ENCODE measurements at regions not wholly inside any gene's neighbourhood (a gene's known extent, or its start where the extent isn't known, plus 50 kb on each side); places are given as distances from the start of the nearest gene placed in this dataset.
"Not testable (repeated sequence)": the region's sequence is repeated elsewhere in the genome, so short reads cannot be mapped to it uniquely, and the experiment has no call there.

- DNase-seq, result peak in 1 of 2 experiments; percentile 9
- Histone ChIP-seq H3K27ac (no peak overlapping the region), H3K4me3 (no peak overlapping the region), H4K20me1 (ENCODE audit: insufficient read depth) (no peaks in the 10 kb centered on the region), H3F3A (ENCODE audit: insufficient read depth, low read depth) (no peaks in the 10 kb centered on the region), H3K9me3 (ENCODE audit: insufficient read depth, low read depth) (no peaks in the 10 kb centered on the region), H3K4me2 (no peak overlapping the region), H3K36me3 (ENCODE audit: low read depth) (no peaks in the 10 kb centered on the region), H2AFZ (no peak overlapping the region), H3K27me3 (ENCODE audit: insufficient read depth, low read depth) (no peaks in the 10 kb centered on the region), H3K4me1 (replicated peaks; ENCODE audit: insufficient read depth) (no peaks in the 10 kb centered on the region), H3K79me2 (ENCODE audit: low read depth) (no peaks in the 10 kb centered on the region), H3K9me2 (ENCODE audit: insufficient read depth) (no peaks in the 10 kb centered on the region)
- BruUV-seq (replicated peaks), result no TSS peak
- POLR2A ChIA-PET (ENCODE audit: unreplicated experiment), result no interaction called here
- TF ChIP-seq CTCF (conservative IDR thresholded peaks at IDR 0.05), result no peak
- no peak for TF ChIP-seq EZH2 (IDR thresholded peaks at IDR 0.05; ENCODE audit: low read depth)
- CTCF ChIA-PET, result no interaction called here
- intact Hi-C loops (cut with micrococcal nuclease; ENCODE audit: unreplicated experiment), result no loop called here
Observed at GRCh38 chr6:78781001-78781400, 86.3 kb upstream of the IRAK1BP1 start.

GRCh38 chr6:78783366-78783765, 84.0 kb upstream of the IRAK1BP1 start:
- intact Hi-C loops (cut with micrococcal nuclease; ENCODE audit: unreplicated experiment); POLR2A ChIA-PET (ENCODE audit: unreplicated experiment); DNase-seq; H3K79me2 ChIP-seq (ENCODE audit: low read depth); H3K4me3 ChIP-seq; H3K9me2 ChIP-seq (ENCODE audit: insufficient read depth); BruUV-seq (replicated peaks); H3F3A ChIP-seq (ENCODE audit: insufficient read depth, low read depth); H3K9me3 ChIP-seq (ENCODE audit: insufficient read depth, low read depth); H4K20me1 ChIP-seq (ENCODE audit: insufficient read depth); H3K27ac ChIP-seq; H3K4me2 ChIP-seq; H2AFZ ChIP-seq; H3K36me3 ChIP-seq (ENCODE audit: low read depth); H3K4me1 ChIP-seq (replicated peaks; ENCODE audit: insufficient read depth); H3K27me3 ChIP-seq (ENCODE audit: insufficient read depth, low read depth); CTCF ChIA-PET: not testable (repeated sequence)

- Histone ChIP-seq H3K4me2 (no peak overlapping the region), H3K9me2 (ENCODE audit: insufficient read depth) (no peaks in the 10 kb centered on the region), H3K27me3 (ENCODE audit: insufficient read depth, low read depth) (no peaks in the 10 kb centered on the region), H2AFZ (no peak overlapping the region), H3K4me3 (no peak overlapping the region), H3K79me2 (ENCODE audit: low read depth) (no peaks in the 10 kb centered on the region), H4K20me1 (ENCODE audit: insufficient read depth) (no peaks in the 10 kb centered on the region), H3K9me3 (ENCODE audit: insufficient read depth, low read depth) (no peaks in the 10 kb centered on the region), H3K36me3 (ENCODE audit: low read depth) (no peaks in the 10 kb centered on the region), H3K4me1 (replicated peaks; ENCODE audit: insufficient read depth) (no peaks in the 10 kb centered on the region), H3F3A (ENCODE audit: insufficient read depth, low read depth) (no peaks in the 10 kb centered on the region), H3K27ac (no peak overlapping the region)
- intact Hi-C loops (cut with micrococcal nuclease; ENCODE audit: unreplicated experiment), result no loop called here
- ChIA-PET POLR2A (ENCODE audit: unreplicated experiment) (no interaction called here), CTCF (no interaction called here)
- DNase-seq, result no peak
- TF ChIP-seq CTCF (conservative IDR thresholded peaks at IDR 0.05) (no peak), EZH2 (IDR thresholded peaks at IDR 0.05; ENCODE audit: low read depth) (no peak)
- no TSS peak for BruUV-seq (replicated peaks)
Observed at GRCh38 chr6:78797270-78797669, 70.1 kb upstream of the IRAK1BP1 start.

- no peaks in the 10 kb centered on the region for H3K27me3 ChIP-seq (ENCODE audit: insufficient read depth, low read depth)
- no peaks in the 10 kb centered on the region for H3K4me1 ChIP-seq (replicated peaks; ENCODE audit: insufficient read depth)
- no peak overlapping the region for H3K27ac ChIP-seq
- no peak for DNase-seq
- no peaks in the 10 kb centered on the region for H3K79me2 ChIP-seq (ENCODE audit: low read depth)
- TF ChIP-seq CTCF (conservative IDR thresholded peaks at IDR 0.05) (no peak), EZH2 (IDR thresholded peaks at IDR 0.05; ENCODE audit: low read depth) (no peak)
- H3K4me2 ChIP-seq, result no peak overlapping the region
- no TSS peak for BruUV-seq (replicated peaks)
- no peaks in the 10 kb centered on the region for H3K9me2 ChIP-seq (ENCODE audit: insufficient read depth)
- no peak overlapping the region for H3K4me3 ChIP-seq
- intact Hi-C loops (cut with micrococcal nuclease; ENCODE audit: unreplicated experiment), result no loop called here
- no peaks in the 10 kb centered on the region for H3K36me3 ChIP-seq (ENCODE audit: low read depth)
- ChIA-PET POLR2A (ENCODE audit: unreplicated experiment) (no interaction called here), CTCF (no interaction called here)
- no peak overlapping the region for H2AFZ ChIP-seq
- no peaks in the 10 kb centered on the region for H3K9me3 ChIP-seq (ENCODE audit: insufficient read depth, low read depth)
- H4K20me1 ChIP-seq (ENCODE audit: insufficient read depth), result no peaks in the 10 kb centered on the region
- no peaks in the 10 kb centered on the region for H3F3A ChIP-seq (ENCODE audit: insufficient read depth, low read depth)
Observed at GRCh38 chr6:78799682-78800081, 67.7 kb upstream of the IRAK1BP1 start.

- H3K4me1 ChIP-seq (replicated peaks; ENCODE audit: insufficient read depth); H3K9me3 ChIP-seq (ENCODE audit: insufficient read depth, low read depth); H3K4me3 ChIP-seq; DNase-seq; H3K79me2 ChIP-seq (ENCODE audit: low read depth); H3F3A ChIP-seq (ENCODE audit: insufficient read depth, low read depth); intact Hi-C loops (cut with micrococcal nuclease; ENCODE audit: unreplicated experiment); H3K9me2 ChIP-seq (ENCODE audit: insufficient read depth); CTCF ChIA-PET; H2AFZ ChIP-seq; H3K4me2 ChIP-seq; H4K20me1 ChIP-seq (ENCODE audit: insufficient read depth); H3K36me3 ChIP-seq (ENCODE audit: low read depth); BruUV-seq (replicated peaks); H3K27ac ChIP-seq; H3K27me3 ChIP-seq (ENCODE audit: insufficient read depth, low read depth): not testable (repeated sequence)
- POLR2A ChIA-PET (ENCODE audit: unreplicated experiment), result interaction anchor here (0.6 kb wide), 1 partner anchor 31 kb away, joined by 4 read pairs; no protein-coding TSS in a partner anchor
Observed at GRCh38 chr6:78806792-78807191, 60.6 kb upstream of the IRAK1BP1 start.

Measured in PC-9 (cell line).